NCI-H748 (cell line): ENCODE measurements at regions not wholly inside any gene's neighbourhood (a gene's known extent, or its start where the extent isn't known, plus 50 kb on each side); places are given as distances from the start of the nearest gene placed in this dataset.

Source experiments
- DNase-seq: peaks from one replicate; lab custom pipeline; 2025; ENCODE audit not compliant: unreplicated experiment; lab: John Stamatoyannopoulos, UW

DNA sequence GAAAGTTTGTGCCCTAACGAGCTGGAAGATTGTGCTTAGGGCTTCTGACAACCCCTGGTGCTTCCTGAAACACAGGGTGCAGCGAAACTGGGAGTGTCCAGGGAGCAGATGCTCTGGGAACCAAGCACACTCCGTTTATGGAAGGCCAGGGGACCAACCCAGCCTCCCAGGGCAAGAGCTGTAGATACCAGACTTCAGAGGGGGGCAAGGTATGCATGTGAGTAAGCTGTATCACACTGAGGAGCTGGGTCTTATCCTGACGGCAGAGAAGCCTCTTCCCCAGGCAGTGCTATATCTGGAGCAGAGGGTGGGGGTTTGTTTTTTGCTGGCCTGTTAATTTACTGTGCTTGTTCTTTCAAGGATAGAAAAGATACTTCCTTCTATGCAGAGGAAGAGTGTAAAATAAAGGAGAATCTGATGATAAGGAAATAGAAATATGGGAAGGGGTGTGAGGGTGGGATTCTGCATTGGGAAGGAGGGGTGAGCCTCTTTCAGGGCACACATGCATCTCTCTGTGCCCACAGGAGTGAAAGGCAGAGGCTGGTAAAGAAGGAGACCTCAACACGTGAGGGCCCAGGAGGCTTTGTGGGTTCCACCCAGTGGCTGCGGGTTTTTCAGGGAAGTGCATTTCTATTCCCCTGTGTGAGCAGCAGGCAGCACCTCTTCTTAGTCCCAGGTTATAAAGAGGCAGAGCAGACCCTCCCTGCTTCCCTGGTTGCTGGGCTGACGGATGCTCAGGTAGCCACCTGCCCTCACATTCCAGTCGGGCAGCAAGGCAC is 314.1 kb downstream of the TCERG1L start:
- no peak for DNase-seq

DNA sequence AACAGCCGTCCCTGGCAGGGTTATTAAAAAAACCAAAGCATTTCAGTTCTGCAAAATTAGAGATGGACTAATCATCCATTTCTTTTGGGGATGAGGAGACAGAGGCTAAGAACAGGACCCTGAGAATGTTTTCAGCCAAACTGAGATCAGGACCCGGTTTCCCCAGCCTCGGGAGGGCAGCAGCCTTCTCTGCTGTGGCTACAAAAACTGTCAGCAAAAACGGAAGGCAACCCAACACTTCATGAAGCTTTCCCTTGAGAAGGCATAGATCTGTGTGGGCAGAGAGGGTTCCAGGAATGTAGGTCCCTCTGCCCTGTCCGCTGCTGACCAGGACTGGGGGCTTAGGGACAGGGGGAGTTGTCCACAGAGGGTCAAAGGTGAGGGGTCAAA is 313.5 kb downstream of the TCERG1L start:
- no peak for DNase-seq

DNA sequence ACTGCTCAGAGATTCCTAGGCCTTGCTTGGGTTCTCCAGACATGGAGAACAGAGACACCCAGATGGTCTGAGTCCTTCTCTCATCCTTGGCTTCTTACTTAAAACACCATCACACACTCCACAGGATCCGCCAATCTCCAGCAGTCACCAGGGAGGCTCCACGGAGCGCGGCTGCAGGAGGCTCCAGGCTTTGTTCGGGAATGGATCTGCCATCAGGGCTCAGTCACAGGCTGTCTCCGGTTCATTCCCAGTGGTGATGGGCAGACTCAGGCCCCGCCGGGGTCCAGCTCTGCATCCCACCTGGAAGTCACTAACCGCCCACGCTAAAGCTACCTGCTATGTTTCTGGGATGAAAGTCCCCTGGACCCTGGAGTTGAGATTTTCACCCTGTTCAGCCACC is 312.9 kb downstream of the TCERG1L start:
- no peak for DNase-seq

DNA sequence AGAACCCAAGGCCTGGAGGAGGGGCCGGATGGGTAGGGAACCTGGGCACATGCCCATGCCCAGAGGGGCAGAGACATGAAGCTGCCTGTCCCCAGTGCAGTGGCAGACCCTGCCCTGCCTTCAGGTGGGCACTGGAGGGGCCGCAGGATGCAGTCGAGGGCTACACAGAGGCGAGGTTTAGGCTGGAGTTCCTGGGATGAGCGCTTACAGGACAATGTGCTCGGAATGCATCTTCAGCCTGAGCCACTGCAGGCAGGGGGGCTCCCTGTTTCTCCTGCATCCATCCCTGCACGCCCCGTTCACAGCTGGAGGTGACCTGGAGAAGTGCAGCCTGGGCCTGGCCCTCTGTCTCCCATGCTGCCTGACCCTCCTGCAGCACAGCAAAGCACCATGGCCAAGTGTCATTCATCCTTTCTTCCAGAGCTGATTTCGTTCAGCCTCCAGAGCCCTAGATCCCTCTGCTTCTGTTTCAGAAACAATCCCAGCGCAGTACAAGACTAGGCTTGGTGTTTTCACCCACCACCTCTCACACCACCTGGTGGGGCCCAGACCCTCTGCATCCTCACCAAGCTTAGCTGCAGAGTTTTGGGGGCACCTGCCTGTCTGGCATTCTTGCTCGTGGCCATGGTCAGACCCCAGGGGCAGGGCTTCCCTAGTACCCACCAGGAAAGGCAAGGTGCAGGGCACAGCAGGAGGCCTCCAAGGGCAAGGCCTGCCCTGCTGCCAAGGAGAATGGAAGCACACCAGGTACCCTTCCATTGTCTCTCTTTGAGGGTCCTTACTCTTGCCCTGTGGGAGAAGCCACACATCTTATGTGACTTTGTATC is 311.9 kb downstream of the TCERG1L start:
- DNase-seq: no peak

DNA sequence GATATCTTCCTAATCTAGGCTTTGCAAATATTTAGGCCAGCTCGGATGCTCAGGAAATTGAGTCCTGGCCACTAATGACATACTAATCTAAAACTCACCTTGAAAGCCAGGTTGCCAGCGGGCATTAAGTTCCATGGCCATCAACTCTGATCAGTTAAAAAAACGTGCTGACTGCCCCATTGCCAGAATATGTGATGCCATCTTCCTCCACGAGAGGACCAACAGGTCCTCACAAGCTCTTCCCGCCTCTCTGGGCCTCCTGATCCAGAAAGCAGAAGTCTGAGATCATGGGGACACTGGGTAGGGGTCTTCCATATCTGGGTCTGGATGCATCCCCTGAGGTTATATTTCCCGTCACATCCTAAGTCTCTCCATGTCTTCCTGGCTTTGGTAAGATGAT is 311.3 kb downstream of the TCERG1L start:
- DNase-seq: no peak

DNA sequence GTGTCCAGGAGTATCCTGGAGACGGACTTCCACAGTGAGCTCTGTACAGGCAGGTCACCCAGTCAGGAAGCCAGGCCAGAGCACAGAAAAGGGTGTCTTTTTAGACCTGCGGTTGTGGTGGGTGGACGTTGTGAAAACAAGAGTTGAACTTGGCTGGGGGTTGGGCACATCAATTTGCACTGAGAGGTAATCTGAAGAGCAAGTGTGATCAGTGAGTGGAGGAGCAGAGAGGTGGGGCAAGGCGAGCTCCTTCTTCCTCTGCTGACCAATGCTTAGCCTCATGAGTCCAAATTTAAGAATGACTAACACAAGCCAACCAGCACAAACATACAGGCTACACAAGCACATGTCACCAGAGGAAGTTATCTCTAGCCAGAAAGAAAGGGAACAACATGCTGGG is 310.8 kb downstream of the TCERG1L start:
- DNase-seq: no peak

DNA sequence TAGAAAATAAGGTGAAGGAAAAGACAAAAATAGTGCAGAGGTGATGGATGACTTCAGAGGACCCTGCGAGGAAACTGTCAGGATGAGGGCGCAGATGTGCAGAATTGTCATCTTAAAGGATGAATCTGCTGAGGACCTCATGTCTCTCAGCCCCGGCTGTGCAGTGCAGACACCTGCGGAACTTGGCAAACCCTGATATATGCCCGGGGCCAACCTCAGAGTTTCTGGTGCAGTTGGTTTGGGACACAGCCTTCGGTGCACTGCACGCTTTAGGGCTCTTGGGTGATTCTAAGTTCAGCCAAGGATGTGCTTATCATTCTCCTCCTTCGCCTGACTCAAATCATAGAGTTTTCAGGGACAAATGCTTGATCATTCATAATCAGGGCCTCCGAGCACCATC is 310.1 kb downstream of the TCERG1L start:
- no peak for DNase-seq

DNA sequence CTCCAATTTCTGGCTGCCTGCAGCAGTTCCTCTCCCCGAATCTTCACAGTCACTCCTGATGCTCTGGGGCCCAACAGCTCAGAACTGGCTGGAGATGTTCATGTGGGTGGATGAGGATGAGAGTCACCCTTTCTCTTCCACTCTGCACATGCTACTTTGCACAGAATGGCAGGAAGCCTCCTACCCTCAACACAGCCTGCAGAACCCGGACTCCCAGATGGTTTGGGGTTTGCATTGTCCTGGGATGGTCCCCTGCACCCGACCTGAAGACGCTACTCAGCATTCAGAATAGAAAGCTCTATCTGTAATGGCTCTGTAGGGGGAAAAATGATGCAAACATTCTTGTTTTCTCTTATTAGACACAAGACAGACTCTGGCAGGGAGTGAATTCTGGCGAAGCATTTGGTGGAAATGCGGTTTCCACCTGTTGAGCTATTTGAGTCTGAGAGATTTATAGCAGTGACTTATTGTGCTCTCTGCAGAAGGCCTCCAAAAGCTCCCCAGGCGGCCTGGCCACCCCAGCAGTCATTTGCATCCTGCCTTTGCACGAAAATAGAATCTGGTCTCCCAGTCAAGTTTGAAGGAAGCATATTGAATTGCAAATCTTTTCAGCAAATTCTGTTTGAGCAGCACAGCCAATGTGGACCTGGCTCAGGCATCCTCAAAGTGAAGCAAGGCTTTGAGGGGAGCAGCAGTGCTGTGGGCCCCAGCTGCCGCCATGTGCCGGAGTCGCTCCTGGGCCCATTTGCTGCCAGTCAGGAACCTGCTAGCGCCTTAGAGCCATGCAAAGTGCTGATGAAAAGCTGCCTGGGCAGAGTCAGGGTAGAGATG is 309.3 kb downstream of the TCERG1L start:
- no peak for DNase-seq

DNA sequence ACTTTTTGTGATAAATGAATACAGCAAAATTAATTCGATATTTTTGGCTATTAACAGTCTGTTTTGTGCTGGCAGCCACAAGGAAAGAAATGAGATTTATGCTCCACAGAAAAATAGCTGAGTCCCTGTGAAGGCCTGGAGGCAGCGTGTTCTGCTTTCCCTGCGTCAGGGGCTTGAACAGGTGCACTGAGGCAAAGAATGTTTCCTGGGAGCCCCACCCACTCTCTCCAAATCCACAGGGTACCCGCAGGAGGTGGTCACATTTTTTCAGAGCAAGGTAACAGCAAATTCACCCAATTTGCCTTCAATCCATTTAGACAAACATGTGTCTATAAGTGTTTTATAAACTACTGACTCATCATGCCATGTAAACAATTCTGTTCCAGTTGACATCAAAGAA is 308.1 kb downstream of the TCERG1L start:
- DNase-seq: no peak

DNA sequence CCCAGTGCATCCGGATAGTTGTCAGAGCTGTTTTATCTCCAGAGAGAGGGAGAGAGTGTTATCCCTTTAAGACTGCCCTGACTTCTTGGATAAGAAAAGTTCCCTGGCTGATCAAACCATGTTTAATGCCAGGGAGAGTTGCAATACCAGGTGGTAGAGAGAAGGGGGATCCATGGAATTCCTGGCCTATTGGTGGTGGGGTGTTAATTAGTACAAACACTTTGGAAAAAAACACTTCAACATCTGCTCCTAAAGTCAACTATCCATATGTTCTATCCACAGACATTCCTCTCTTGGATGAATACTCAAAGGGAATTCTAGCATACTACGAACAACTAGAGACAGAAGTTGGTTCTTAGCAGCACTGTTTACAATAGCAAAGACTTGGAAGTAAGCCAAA is 307.2 kb downstream of the TCERG1L start:
- DNase-seq: peak; percentile 57

DNA sequence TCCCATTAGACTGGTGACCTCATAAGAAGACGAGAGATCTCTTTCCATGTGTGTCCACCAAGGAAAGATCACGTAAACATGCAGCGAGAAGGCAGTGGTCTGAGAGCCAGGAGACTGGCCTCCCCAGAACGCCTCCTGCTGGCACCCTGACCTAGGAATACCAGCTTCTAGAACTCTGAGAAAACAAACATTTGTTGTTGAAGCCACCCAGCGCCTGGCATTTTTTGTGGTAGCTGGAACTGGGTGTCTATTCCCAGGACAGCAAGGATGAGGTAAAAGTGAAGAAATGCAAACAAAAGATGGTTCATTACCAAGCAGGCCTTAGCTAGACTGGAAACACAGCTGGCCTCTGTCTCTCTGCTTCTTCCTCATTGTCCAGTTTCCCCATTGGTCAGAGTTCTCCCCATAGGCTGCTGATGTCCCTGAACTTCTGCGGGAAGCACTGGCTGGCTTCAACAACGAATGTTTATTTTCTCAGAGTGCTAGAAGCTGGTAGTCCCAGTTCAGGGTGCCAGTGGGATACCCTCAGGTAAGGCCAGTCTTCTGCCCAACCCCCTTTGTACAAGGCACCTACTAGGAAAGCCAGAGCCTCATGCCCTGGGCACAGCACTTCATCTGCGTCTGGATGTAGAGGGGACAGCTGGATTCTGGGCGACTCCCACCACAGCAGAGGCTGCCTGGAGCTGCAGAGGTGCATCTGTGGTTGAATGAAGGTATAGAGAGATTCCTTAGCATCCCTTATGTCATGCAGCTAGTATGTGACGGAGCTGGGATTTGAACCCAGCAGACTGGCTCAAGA is 304.9 kb downstream of the TCERG1L start:
- DNase-seq: no peak

DNA sequence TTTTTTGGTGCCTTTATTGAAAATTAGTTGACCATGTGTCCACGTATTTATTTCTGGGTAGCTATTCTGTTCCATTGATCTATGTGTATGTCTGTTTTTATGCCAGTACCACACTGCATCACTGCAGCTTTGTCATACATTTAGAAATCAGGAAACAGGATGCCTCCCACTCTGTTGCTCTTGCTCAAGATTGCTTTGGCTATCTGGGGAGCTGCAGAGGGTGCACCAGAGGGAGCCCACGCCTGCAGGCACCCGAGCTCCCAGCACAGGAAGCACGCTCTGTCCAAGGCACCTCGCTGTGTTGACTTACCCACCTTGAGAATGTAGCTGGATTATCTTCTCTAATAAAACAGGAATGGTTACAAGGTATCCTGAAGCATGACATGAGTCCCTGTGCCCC is 301.7 kb downstream of the TCERG1L start:
- DNase-seq: no peak

DNA sequence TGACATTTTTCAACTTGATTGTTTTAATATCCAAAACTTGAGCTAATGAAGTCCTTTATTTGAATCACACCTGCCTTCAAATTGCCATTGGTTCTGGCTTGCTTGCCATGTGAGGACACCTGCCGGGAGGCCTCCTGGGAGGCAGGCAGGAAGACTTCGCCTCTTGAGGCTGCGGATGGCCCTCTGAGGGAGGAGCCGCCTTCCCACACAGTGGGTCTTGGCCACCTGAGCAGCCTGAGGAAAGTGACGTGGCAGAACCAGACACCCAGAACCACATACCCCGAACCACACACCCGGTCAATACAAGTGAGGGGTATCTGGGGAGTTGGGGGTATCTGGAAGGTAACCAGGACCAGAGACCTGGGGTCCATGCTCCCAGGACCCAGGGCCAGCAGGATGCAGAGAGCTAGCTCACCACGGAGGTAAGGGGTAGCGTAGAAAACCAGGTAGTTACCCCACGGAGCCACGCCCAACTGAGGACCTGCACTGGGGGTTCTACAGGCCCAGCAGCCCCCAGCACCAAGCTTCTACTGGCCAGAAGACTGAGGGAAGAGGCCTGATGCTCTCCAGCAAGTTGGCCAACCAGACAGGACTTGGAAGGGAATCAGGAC is 300.5 kb downstream of the TCERG1L start:
- DNase-seq: no peak

DNA sequence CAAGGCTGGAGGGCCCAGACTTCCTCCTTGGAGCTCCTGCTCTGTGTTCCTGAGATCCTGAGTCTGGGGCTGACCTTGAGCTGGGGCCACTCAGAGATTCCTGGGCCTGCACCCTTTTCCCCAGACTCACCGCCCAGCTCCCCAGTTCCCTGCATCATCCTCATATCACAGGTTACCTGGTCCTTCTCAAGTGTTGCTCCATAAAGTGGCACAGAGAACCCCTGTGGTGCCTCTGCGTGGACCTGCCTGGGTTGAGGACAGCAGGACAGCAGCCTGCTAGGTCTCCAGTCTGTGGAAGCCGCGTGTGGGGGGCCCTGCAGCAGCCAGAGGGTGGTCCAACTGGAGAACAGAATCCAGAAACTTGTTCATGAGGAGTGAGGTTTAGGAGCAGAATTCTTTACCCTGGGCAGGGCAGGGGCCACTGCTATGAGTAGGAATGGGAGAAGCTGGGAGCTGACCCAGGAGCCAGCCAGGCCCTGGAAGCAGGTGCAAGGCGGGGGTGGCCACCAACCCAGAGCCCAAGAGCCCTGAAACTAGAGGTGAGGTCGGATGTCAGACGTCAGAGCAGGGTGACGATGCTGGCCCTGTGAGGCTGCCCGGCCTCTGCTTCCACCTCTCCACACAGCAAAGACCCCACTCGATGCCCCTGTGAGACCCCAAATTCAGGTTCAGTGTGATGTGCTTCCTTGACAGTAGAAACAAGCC is 299.4 kb downstream of the TCERG1L start:
- DNase-seq: no peak

DNA sequence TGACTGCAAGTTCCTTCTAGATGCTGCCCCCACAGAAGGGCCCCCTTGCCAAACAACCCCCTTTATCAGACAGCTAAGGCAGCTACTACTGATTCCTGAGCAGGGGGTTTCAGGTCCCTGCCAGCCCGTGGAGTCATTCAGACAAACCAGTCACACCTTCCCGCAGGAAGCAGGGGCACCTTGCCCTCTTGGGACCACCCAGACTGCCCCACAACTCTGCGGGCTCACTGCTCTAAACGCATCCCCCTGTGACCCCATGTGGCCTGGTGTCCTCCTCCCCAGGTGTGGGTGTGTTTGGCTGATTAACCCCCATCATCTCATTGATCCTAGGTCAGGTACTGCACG is 298.9 kb downstream of the TCERG1L start:
- no peak for DNase-seq

DNA sequence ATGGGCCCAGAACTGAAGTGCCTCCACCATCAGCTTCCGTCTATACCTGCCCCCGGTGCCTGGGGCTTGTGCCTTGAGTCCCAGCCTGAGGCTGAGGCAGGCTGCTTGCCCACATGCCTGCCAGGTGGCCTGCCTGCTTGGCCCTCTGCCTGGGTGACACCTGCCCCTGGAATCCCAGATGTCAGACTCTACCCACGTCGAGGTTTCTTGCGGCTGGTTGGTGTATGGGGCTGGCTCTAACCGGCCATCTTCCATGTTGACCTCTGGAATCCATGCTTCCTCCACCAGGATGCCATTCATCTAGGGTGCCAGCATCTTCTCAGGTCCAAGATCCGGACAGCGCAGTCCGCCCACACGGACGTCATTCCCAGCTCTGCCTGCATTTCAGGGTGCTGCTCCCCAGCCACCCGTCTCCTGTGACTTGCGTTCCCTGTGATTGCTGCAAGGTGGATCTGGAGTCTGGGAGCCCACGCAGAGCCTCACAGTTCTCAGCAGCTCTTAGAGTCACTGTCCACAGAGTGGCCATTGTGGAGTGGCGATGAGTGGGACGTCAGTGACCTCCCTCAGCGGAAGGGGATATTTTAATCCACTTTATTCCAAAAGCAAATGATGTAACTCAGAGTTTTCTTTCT is 298.1 kb downstream of the TCERG1L start:
- DNase-seq: no peak

DNA sequence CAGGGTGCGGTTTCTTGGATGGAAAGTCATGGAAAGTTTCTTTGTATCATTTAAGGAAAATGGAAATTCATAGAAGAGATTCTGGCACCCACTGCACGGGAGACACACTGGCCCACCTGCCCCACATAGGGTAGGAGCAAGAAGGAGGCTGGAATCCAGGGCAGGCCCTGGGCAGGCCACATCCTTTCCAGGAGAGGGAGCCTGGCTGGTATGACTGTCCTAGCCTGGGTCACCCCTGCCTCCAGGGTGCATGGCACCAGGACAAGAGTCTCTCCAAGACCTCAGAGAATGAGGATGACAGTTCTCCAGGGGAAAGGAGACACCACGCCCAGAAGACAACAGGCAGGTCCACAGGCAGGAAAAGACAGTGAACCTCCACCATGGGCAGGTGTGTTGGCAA is 297.2 kb downstream of the TCERG1L start:
- DNase-seq: no peak

DNA sequence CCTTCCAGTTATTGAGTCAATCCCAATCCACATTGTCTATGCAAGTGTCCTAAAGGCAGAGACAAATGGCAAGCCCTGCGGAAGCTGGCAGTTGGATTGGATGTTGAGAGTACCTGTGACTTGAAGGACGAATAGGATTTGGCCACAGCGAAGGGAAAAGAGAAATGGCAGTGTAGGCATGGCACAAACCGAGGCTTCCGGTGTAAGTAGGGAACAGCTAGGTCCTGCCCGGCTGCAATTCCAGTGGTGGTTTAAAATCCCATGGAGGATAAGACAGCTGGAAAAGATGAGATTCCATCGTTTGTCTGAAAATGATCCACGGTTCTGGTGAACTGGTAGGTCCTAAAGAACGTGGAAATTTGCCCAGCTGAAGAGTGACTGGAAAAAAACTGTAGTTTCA is 296.2 kb downstream of the TCERG1L start:
- no peak for DNase-seq

DNA sequence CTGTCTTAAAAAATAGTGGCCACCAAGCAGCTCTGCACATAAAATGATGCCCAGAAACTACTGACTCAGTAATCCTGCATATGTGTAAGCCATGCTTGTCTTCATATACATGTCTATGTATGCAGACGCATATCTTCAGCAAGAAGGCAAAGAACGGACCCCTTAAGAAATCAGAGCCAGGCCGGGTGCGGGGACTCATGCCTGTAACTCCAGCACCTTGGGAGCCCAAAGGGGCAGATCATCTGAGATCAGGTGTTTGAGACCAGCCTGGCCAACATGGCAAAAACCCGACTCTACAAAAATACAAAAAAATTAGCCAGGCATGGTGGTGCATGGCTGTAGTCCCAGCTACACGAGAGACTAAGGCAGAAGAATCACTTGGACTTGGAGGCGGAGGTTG is 295.0 kb downstream of the TCERG1L start:
- no peak for DNase-seq
